ACC112 (cell line): ENCODE measurements at regions not wholly inside any gene's neighbourhood (a gene's known extent, or its start where the extent isn't known, plus 50 kb on each side); places are given as distances from the start of the nearest gene placed in this dataset.

ENCODE experiments used
- H2AFZ ChIP-seq: fragments of 200-600 bp; sonication (generic); one replicate; pipeline ENCODE4 v1.6.0; 2017; ENCODE audit warnings: antibody characterized with exemption, low read length; ENCODE audit not compliant: unreplicated experiment
- H3K27ac ChIP-seq: fragments of 200-600 bp; sonication (generic); 2 replicates; pipeline ENCODE4 v1.5.1; 2014; ENCODE audit warnings: low read depth, mild to moderate bottlenecking, antibody characterized with exemption, low read length, moderate library complexity
- H3K27me3 ChIP-seq: fragments of 200-600 bp; sonication (generic); 2 replicates; pipeline ENCODE4 v1.6.1; 2014; ENCODE audit warnings: mild to moderate bottlenecking, antibody characterized with exemption, low read length, moderate library complexity, mixed read lengths; ENCODE audit not compliant: insufficient read depth
- H3K36me3 ChIP-seq: fragments of 200-600 bp; sonication (generic); 2 replicates; pipeline ENCODE4 v1.6.1; 2016; ENCODE audit warnings: mild to moderate bottlenecking, antibody characterized with exemption, low read length, moderate library complexity, mixed read lengths; ENCODE audit not compliant: insufficient read depth
- H3K4me1 ChIP-seq: fragments of 200-600 bp; sonication (generic); one replicate; pipeline ENCODE4 v1.6.1; 2016; ENCODE audit warnings: low read length, mixed read lengths; ENCODE audit not compliant: insufficient read depth, unreplicated experiment, control insufficient read depth
- H3K4me3 ChIP-seq: fragments of 200-600 bp; sonication (generic); 2 replicates; pipeline ENCODE4 v1.5.1; 2014; ENCODE audit warnings: mild to moderate bottlenecking, low read depth, low read length
- H3K79me2 ChIP-seq: fragments of 200-600 bp; sonication (generic); one replicate; pipeline ENCODE4 v1.6.0; 2016; ENCODE audit warnings: low read length; ENCODE audit not compliant: control insufficient read depth, unreplicated experiment, insufficient read depth

DNA sequence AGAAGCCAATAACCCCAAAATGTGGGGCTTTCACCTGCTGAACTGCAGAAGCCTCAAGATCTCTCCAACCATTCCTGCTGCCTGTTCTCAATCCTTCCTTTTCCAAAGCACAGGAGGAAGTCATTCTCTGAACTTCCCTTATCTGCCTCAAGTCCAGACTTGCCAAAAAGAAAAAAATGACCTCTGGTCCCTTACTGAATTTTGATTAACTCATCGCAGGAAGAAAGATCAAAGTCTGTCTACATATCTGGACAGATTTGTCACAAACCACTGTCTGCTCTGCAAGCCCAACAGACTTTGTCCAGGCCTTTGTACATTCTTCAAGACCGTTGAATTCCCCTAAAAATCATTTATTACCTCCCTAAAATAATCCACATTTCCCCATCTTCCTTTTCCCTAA, 126.5 kb upstream of the NBEA start:
- Histone ChIP-seq H3K4me1 (no peaks in the 10 kb centered on the region), H3K79me2 (no peaks in the 10 kb centered on the region), H3K36me3 (no peaks in the 10 kb centered on the region), H3K27me3 (no peaks in the 10 kb centered on the region), H3K4me3 (no peak overlapping the region), H3K27ac (no peak overlapping the region), H2AFZ (no peak overlapping the region)

DNA sequence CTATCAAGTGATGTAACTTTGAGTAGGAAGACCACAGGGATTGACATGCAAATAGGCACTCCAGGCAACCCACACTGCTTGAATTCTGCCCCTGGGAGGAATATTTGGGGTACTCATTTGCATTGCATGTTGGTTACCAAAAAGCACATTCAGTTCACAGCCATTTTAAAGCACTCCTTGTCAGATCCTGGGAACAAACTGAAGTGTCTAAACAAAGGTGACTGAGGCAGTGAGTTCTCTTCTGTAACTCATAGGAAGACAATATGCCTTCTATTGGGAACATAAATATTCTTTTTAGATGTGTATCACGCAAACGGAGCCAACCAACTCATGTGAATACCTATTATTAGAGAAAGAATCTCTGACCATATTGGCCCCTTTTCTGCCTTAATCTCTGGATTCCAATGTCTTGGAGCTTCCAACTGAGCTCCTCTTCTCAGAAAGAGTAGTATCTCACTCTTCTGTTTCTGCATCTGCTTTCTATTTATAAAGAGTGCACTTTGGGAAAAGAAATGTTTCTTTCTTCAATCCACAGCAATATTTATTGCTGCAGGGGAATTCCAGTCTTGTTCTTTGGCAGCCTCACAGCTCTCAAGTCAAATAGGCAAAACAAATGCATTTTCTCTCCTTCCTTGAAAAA, 125.7 kb upstream of the NBEA start:
- no peak overlapping the region for H3K27ac ChIP-seq
- no peak overlapping the region for H3K4me3 ChIP-seq
- H3K4me1 ChIP-seq, result no peaks in the 10 kb centered on the region
- no peak overlapping the region for H2AFZ ChIP-seq
- no peaks in the 10 kb centered on the region for H3K79me2 ChIP-seq
- H3K27me3 ChIP-seq, result no peaks in the 10 kb centered on the region
- no peaks in the 10 kb centered on the region for H3K36me3 ChIP-seq

GRCh38 chr13:34816908-34817665, 125.0 kb upstream of the NBEA start:
- Histone ChIP-seq H3K27ac (no peak overlapping the region), H3K4me1 (no peaks in the 10 kb centered on the region), H3K27me3 (no peaks in the 10 kb centered on the region), H3K36me3 (no peaks in the 10 kb centered on the region), H3K79me2 (no peaks in the 10 kb centered on the region), H3K4me3 (no peak overlapping the region), H2AFZ (no peak overlapping the region)

GRCh38 chr13:34822650-34823049, 119.4 kb upstream of the NBEA start:
- H3K4me3 ChIP-seq, result no peak overlapping the region
- no peaks in the 10 kb centered on the region for H3K4me1 ChIP-seq
- no peaks in the 10 kb centered on the region for H3K36me3 ChIP-seq
- H3K79me2 ChIP-seq, result no peaks in the 10 kb centered on the region
- H3K27ac ChIP-seq, result no peak overlapping the region
- no peak overlapping the region for H2AFZ ChIP-seq
- H3K27me3 ChIP-seq, result peaks cover 4% of the 10 kb centered on the region

- Histone ChIP-seq H3K4me1 (no peaks in the 10 kb centered on the region), H3K4me3 (no peak overlapping the region), H3K79me2 (no peaks in the 10 kb centered on the region), H3K27ac (no peak overlapping the region), H2AFZ (no peak overlapping the region), H3K36me3 (no peaks in the 10 kb centered on the region), H3K27me3 (peaks cover 4% of the 10 kb centered on the region)
Measured at GRCh38 chr13:34826432-34826831, 115.6 kb upstream of the NBEA start.

DNA sequence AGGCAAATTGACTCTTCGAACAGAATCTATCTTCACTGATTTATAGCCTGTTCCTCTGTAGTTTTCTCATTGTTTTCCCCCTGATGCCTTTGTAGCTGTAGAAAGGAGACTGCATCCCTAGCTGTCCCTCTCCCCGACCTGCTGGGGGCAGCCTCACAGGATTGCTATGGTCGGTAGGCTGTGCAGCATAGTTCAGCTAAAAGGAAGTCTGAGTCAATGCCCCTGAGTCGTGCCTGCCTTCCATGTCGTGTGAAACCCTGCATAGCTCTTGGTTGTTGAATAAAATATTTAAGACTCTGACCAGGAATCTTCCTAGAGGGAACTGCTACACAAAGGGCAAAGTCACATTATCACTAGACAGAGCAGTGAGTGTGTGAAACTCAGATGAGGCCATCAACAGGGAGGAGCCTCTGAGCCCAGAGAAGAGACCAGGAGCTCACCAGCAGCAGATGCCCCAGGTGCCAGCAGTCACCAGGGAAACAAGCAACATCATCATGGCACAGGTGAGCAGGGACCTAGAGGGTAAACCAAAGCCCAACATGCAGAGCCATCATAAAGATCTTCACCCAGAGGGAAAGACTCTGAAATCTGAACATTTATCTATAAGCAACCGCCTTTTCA, 108.4 kb upstream of the NBEA start:
- no peak overlapping the region for H3K27ac ChIP-seq
- H3K27me3 ChIP-seq, result peaks cover 3% of the 10 kb centered on the region; the same call in 1 of the 2 replicates
- no peak overlapping the region for H3K4me3 ChIP-seq
- H2AFZ ChIP-seq, result no peak overlapping the region
- H3K36me3 ChIP-seq, result no peaks in the 10 kb centered on the region
- no peaks in the 10 kb centered on the region for H3K4me1 ChIP-seq
- no peaks in the 10 kb centered on the region for H3K79me2 ChIP-seq

- H3K79me2 ChIP-seq, result no peaks in the 10 kb centered on the region
- H2AFZ ChIP-seq, result no peak overlapping the region
- H3K27ac ChIP-seq, result no peak overlapping the region
- H3K4me3 ChIP-seq, result no peak overlapping the region
- H3K4me1 ChIP-seq, result no peaks in the 10 kb centered on the region
- no peaks in the 10 kb centered on the region for H3K36me3 ChIP-seq
- H3K27me3 ChIP-seq, result peaks cover 17% of the 10 kb centered on the region; the same call in 1 of the 2 replicates
Measured at GRCh38 chr13:34842466-34842865, 99.6 kb upstream of the NBEA start.

DNA sequence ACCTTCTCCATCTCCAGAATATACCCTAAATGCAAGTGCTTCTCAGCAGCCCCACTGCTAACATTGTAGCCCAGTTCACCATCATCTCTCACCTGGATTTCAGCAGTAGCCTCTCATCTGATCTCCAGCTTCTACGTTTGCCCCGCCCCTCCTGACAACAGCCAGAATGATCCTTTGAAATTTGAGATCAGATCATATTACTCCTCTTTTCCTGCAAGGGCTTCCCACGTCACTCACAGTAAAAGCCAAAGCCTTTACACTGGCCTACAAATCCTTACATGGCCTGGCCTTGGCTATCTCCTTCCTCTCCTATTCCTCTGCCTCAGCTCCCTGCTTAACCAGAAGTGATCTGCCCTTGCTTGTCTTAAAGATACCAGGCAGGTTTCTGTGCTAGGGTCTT, 94.3 kb upstream of the NBEA start:
- no peaks in the 10 kb centered on the region for H3K79me2 ChIP-seq
- H2AFZ ChIP-seq, result no peak overlapping the region
- H3K36me3 ChIP-seq, result no peaks in the 10 kb centered on the region
- no peaks in the 10 kb centered on the region for H3K4me1 ChIP-seq
- H3K27me3 ChIP-seq, result 0 out of 2 replicates have a peak, but pooled peaks cover 5% of the 10 kb centered on the region
- no peak overlapping the region for H3K4me3 ChIP-seq
- no peak overlapping the region for H3K27ac ChIP-seq

GRCh38 chr13:34849406-34849805, 92.7 kb upstream of the NBEA start:
- no peaks in the 10 kb centered on the region for H3K79me2 ChIP-seq

DNA sequence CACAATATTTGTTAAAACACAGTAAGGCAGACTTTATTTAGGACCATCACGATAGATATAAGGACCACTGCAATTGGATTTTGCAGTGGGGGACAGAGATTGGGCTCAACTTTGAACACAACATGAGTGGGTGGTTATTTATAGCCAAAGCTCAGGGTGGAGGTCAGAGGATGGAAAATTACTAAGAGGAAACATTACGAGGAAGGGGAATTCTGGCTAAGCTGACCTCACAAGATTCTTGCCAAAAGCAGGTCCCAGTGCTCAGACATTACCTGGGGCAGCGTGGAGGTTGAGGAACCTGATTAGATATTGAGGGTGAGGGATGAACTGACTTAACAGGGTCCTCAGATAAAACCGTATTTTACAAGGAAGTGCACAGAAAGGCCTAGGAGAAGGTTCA, 88.9 kb upstream of the NBEA start:
- no peaks in the 10 kb centered on the region for H3K27me3 ChIP-seq
- H3K36me3 ChIP-seq, result no peaks in the 10 kb centered on the region
- no peak overlapping the region for H3K27ac ChIP-seq
- no peaks in the 10 kb centered on the region for H3K4me1 ChIP-seq
- H3K79me2 ChIP-seq, result no peaks in the 10 kb centered on the region
- H2AFZ ChIP-seq, result no peak overlapping the region
- H3K4me3 ChIP-seq, result no peak overlapping the region

More at GRCh38 chr13:34849406-34849805, 92.7 kb upstream of the NBEA start:
- Histone ChIP-seq H2AFZ (no peak overlapping the region), H3K27me3 (no peaks in the 10 kb centered on the region), H3K27ac (no peak overlapping the region), H3K4me3 (no peak overlapping the region), H3K4me1 (no peaks in the 10 kb centered on the region), H3K36me3 (no peaks in the 10 kb centered on the region)
